ENCODE measurements at regions not wholly inside any gene's neighbourhood (a gene's known extent, or its start where the extent isn't known, plus 50 kb on each side); places are given as distances from the start of the nearest gene placed in this dataset.
A peak's percentile ranks its signal among the peaks of the same experiment; 100 is the strongest.

GRCh38 chr12:132406493-132407450 lies 77.4 kb upstream of the GALNT9 start:
- DNase-seq, result no peak

GRCh38 chr12:132405742-132406251 lies 76.4 kb upstream of the GALNT9 start:
- no peak for DNase-seq

GRCh38 chr12:132404951-132405741 lies 75.8 kb upstream of the GALNT9 start:
- DNase-seq, result no peak

GRCh38 chr12:132404435-132404855 lies 75.1 kb upstream of the GALNT9 start:
- no peak for DNase-seq

- no peak for DNase-seq
Observed at GRCh38 chr12:132403636-132404434, 74.4 kb upstream of the GALNT9 start.

- DNase-seq, result no peak
Observed at GRCh38 chr12:132402831-132403416, 73.5 kb upstream of the GALNT9 start.

- no peak for DNase-seq
Observed at GRCh38 chr12:132401982-132402381, 72.6 kb upstream of the GALNT9 start.

- DNase-seq, result no peak
Observed at GRCh38 chr12:132400011-132400641, 70.7 kb upstream of the GALNT9 start.

- no peak for DNase-seq
Observed at GRCh38 chr12:132399092-132400010, 70.0 kb upstream of the GALNT9 start.

GRCh38 chr12:132398386-132398991 lies 69.1 kb upstream of the GALNT9 start:
- no peak for DNase-seq

GRCh38 chr12:132397934-132398385 lies 68.6 kb upstream of the GALNT9 start:
- no peak for DNase-seq

- DNase-seq, result no peak
Observed at GRCh38 chr12:132397152-132397933, 68.0 kb upstream of the GALNT9 start.

GRCh38 chr12:132396657-132397056 lies 67.3 kb upstream of the GALNT9 start:
- no peak for DNase-seq

- DNase-seq, result no peak
Observed at GRCh38 chr12:132395908-132396305, 66.5 kb upstream of the GALNT9 start.

GRCh38 chr12:132395192-132395907 lies 66.0 kb upstream of the GALNT9 start:
- no peak for DNase-seq

- peak; percentile 3 for DNase-seq
Observed at GRCh38 chr12:132393991-132394949, 64.9 kb upstream of the GALNT9 start.

GRCh38 chr12:132393245-132393795 lies 63.9 kb upstream of the GALNT9 start:
- no peak for DNase-seq
